ENCODE measurements at regions not wholly inside any gene's neighbourhood (a gene's known extent, or its start where the extent isn't known, plus 50 kb on each side); places are given as distances from the start of the nearest gene placed in this dataset.

- Histone ChIP-seq H3K4me1 (ENCODE audit: control insufficient read depth in 5 of 5, insufficient read depth in 5 of 5, low read length in 5 of 5) (peaks cover 0 to 3% (median 0%) of the 10 kb centered on the region in 5 donors), H3K9me3 (ENCODE audit: control insufficient read depth in 4 of 4, insufficient read depth in 3 of 4, low read length in 3 of 4) (peaks cover 0 to 1% (median 0%) of the 10 kb centered on the region in 4 donors), H3K27me3 (ENCODE audit: control insufficient read depth in 3 of 3, insufficient read depth in 3 of 3, low read length in 2 of 3) (no peaks in the 10 kb centered on the region), H3K27ac (ENCODE audit: low read depth in 1 of 2, low read length in 1 of 2) (no peak overlapping the region), H3K4me3 (no peak overlapping the region), H3K9ac (ENCODE audit: insufficient read depth in 1 of 2, low read length in 2 of 2) (no peak overlapping the region), H3K36me3 (ENCODE audit: control insufficient read depth in 4 of 4, insufficient read depth in 4 of 4, low read length in 4 of 4) (no peaks in the 10 kb centered on the region)
- DNase-seq: no peak
- no peak for ATAC-seq (ENCODE audit: insufficient read depth, low FRiP score)
- TF ChIP-seq CTCF (IDR thresholded peaks at IDR 0.05; ENCODE audit: control extremely low read depth, extremely low read depth): no peak
- WGBS, 2 donors: 64 to 74% methylated on average over 3 of the region's 3 CpGs
These were observed 110.8 kb upstream of the KAZN start for GRCh38 chr1:14487671-14488070.

- ATAC-seq (ENCODE audit: insufficient read depth, low FRiP score) (no peak), DNase-seq (no peak)
- Histone ChIP-seq H3K4me3 (no peak overlapping the region), H3K9ac (ENCODE audit: insufficient read depth in 1 of 2, low read length in 2 of 2) (no peak overlapping the region), H3K27ac (ENCODE audit: low read depth in 1 of 2, low read length in 1 of 2) (no peak overlapping the region), H3K36me3 (ENCODE audit: control insufficient read depth in 4 of 4, insufficient read depth in 4 of 4, low read length in 4 of 4) (no peaks in the 10 kb centered on the region), H3K9me3 (ENCODE audit: control insufficient read depth in 4 of 4, insufficient read depth in 3 of 4, low read length in 3 of 4) (peaks cover 0 to 2% (median 0%) of the 10 kb centered on the region in 4 donors), H3K4me1 (ENCODE audit: control insufficient read depth in 5 of 5, insufficient read depth in 5 of 5, low read length in 5 of 5) (peaks cover 0 to 6% (median 0%) of the 10 kb centered on the region in 5 donors), H3K27me3 (ENCODE audit: control insufficient read depth in 3 of 3, insufficient read depth in 3 of 3, low read length in 2 of 3) (peaks cover 0 to 5% (median 0%) of the 10 kb centered on the region in 3 donors)
- no peak for TF ChIP-seq CTCF (IDR thresholded peaks at IDR 0.05; ENCODE audit: control extremely low read depth, extremely low read depth)
- WGBS, 2 donors: 65 to 70% methylated on average over 1 of the region's 1 CpG
These were observed 103.6 kb upstream of the KAZN start for GRCh38 chr1:14494911-14495310.

- WGBS, 2 donors: 88 to 92% methylated on average over 1 of the region's 1 CpG
- Histone ChIP-seq H3K36me3 (ENCODE audit: control insufficient read depth in 4 of 4, insufficient read depth in 4 of 4, low read length in 4 of 4) (no peaks in the 10 kb centered on the region), H3K9ac (ENCODE audit: insufficient read depth in 1 of 2, low read length in 2 of 2) (no peak overlapping the region), H3K27ac (ENCODE audit: low read depth in 1 of 2, low read length in 1 of 2) (no peak overlapping the region), H3K4me3 (no peak overlapping the region), H3K4me1 (ENCODE audit: control insufficient read depth in 5 of 5, insufficient read depth in 5 of 5, low read length in 5 of 5) (peaks cover 0 to 6% (median 0%) of the 10 kb centered on the region in 5 donors), H3K9me3 (ENCODE audit: control insufficient read depth in 4 of 4, insufficient read depth in 3 of 4, low read length in 3 of 4) (peaks cover 0 to 2% (median 0%) of the 10 kb centered on the region in 4 donors), H3K27me3 (ENCODE audit: control insufficient read depth in 3 of 3, insufficient read depth in 3 of 3, low read length in 2 of 3) (peaks cover 0 to 5% (median 0%) of the 10 kb centered on the region in 3 donors)
- TF ChIP-seq CTCF (IDR thresholded peaks at IDR 0.05; ENCODE audit: control extremely low read depth, extremely low read depth): no peak
- no peak for DNase-seq
- no peak for ATAC-seq (ENCODE audit: insufficient read depth, low FRiP score)
These were observed 103.1 kb upstream of the KAZN start for GRCh38 chr1:14495381-14495780.

- TF ChIP-seq CTCF (IDR thresholded peaks at IDR 0.05; ENCODE audit: control extremely low read depth, extremely low read depth): no peak
- DNase-seq (no peak), ATAC-seq (ENCODE audit: insufficient read depth, low FRiP score) (no peak)
- Histone ChIP-seq H3K27ac (ENCODE audit: low read depth in 1 of 2, low read length in 1 of 2) (no peak overlapping the region), H3K4me3 (no peak overlapping the region), H3K9ac (ENCODE audit: insufficient read depth in 1 of 2, low read length in 2 of 2) (no peak overlapping the region), H3K27me3 (ENCODE audit: control insufficient read depth in 3 of 3, insufficient read depth in 3 of 3, low read length in 2 of 3) (peaks cover 0 to 5% (median 0%) of the 10 kb centered on the region in 3 donors), H3K4me1 (ENCODE audit: control insufficient read depth in 5 of 5, insufficient read depth in 5 of 5, low read length in 5 of 5) (peaks cover 0 to 6% (median 0%) of the 10 kb centered on the region in 5 donors), H3K9me3 (ENCODE audit: control insufficient read depth in 4 of 4, insufficient read depth in 3 of 4, low read length in 3 of 4) (peaks cover 0 to 2% (median 0%) of the 10 kb centered on the region in 4 donors), H3K36me3 (ENCODE audit: control insufficient read depth in 4 of 4, insufficient read depth in 4 of 4, low read length in 4 of 4) (no peaks in the 10 kb centered on the region)
- 72 to 76% methylated on average over 3 of the region's 3 CpGs for WGBS, 2 donors
These were observed 102.5 kb upstream of the KAZN start for GRCh38 chr1:14495996-14496395.
